HG02943 (cell line): ENCODE measurements at regions not wholly inside any gene's neighbourhood (a gene's known extent, or its start where the extent isn't known, plus 50 kb on each side); places are given as distances from the start of the nearest gene placed in this dataset.
"Not testable (repeated sequence)": the region's sequence is repeated elsewhere in the genome, so short reads cannot be mapped to it uniquely, and the experiment has no call there.

ENCODE experiments used
- ATAC-seq: cut with Tn5 transposase; IDR thresholded peaks from one replicate; pipeline ENCODE4 v1.9.1; 2021; ENCODE audit warnings: mild to moderate bottlenecking, low read depth, moderate library complexity; ENCODE audit not compliant: unreplicated experiment

- no peak for ATAC-seq
Observed at GRCh38 chr11:22567759-22568158, 57.9 kb downstream of the FANCF start.

GRCh38 chr11:22566293-22566692, 59.3 kb downstream of the FANCF start:
- no peak for ATAC-seq

- no peak for ATAC-seq
Observed at GRCh38 chr11:22561283-22561682, 64.3 kb downstream of the FANCF start.

GRCh38 chr11:22559416-22559815, 66.2 kb downstream of the FANCF start:
- no peak for ATAC-seq

GRCh38 chr11:22558664-22559063, 67.0 kb downstream of the FANCF start:
- no peak for ATAC-seq

- ATAC-seq = no peak
Observed at GRCh38 chr11:22556381-22556780, 69.2 kb downstream of the FANCF start.

GRCh38 chr11:22555881-22556280, 69.7 kb downstream of the FANCF start:
- ATAC-seq = no peak

- peak; percentile 72 for ATAC-seq
Observed at GRCh38 chr11:22554221-22554620, 71.4 kb downstream of the FANCF start.

- no peak for ATAC-seq
Observed at GRCh38 chr11:22552885-22553284, 72.7 kb downstream of the FANCF start.

- ATAC-seq = no peak
Observed at GRCh38 chr11:22546746-22547145, 78.9 kb downstream of the FANCF start.

GRCh38 chr11:22543261-22543660, 82.4 kb downstream of the FANCF start:
- no peak for ATAC-seq

GRCh38 chr11:22539821-22540256, 85.8 kb downstream of the FANCF start:
- no peak for ATAC-seq

- no peak for ATAC-seq
Observed at GRCh38 chr11:22536071-22536470, 89.6 kb downstream of the FANCF start.

- ATAC-seq = not testable (repeated sequence)
Observed at GRCh38 chr11:22528612-22529429, 96.8 kb downstream of the FANCF start.

GRCh38 chr11:22522225-22522624, 103.4 kb downstream of the FANCF start:
- no peak for ATAC-seq

GRCh38 chr11:22521226-22521625, 104.4 kb downstream of the FANCF start:
- ATAC-seq = no peak

- no peak for ATAC-seq
Observed at GRCh38 chr11:22520521-22520920, 105.1 kb downstream of the FANCF start.

GRCh38 chr11:22518344-22518743, 107.3 kb downstream of the FANCF start:
- ATAC-seq = not testable (repeated sequence)

GRCh38 chr11:22516111-22516510, 109.5 kb downstream of the FANCF start:
- ATAC-seq = no peak

GRCh38 chr11:22512457-22512856, 113.2 kb downstream of the FANCF start:
- ATAC-seq = no peak

- no peak for ATAC-seq
Observed at GRCh38 chr11:22510741-22511140, 114.9 kb downstream of the FANCF start.

GRCh38 chr11:22510010-22510409, 115.6 kb downstream of the FANCF start:
- ATAC-seq = no peak
